ENCODE measurements at regions not wholly inside any gene's neighbourhood (a gene's known extent, or its start where the extent isn't known, plus 50 kb on each side); places are given as distances from the start of the nearest gene placed in this dataset.

DNA sequence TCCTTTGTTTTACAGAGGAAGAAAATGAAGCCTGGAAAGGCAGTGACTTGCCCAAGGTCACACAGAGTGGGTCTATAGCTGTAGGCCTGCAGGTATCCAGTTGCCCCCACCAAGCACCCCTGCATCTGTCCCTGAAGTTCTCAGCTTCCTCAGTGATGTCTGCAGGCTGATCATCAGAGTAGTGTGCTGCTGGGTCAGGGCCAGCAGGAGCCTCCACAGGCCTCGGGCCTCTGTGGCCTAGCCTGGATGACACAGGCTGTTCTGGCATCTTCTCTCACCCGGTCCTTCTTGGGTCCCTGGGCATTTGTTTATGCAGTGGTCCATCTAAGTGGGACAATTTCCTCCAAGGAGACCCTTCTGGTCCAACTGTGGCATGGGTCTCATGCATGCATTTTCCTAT lies 74.8 kb upstream of the E2F8 start:
- TF ChIP-seq CTCF (conservative IDR thresholded peaks at IDR 0.05; ENCODE audit: low read depth, low read length) (no peak), EZH2 (IDR thresholded peaks at IDR 0.05; ENCODE audit: borderline replicate concordance, low read depth, low read length, poor library complexity, severe bottlenecking) (no peak)

All from A673 (cell line).